T-cell (primary cell): ENCODE measurements at regions not wholly inside any gene's neighbourhood (a gene's known extent, or its start where the extent isn't known, plus 50 kb on each side); places are given as distances from the start of the nearest gene placed in this dataset.

Source experiments
- ATAC-seq, 4 experiments: fragments of 200-7000 bp in 3 of 4; fragments of 150-1000 bp in 1 of 4; cut with Tn5 transposase; replicated peaks in 1 of 4; 1 replicate in 3 of 4; 2 replicates in 1 of 4; pipeline ENCODE4 v1.10.0; 2021; ENCODE audit warnings: moderate library complexity in 3 of 4, mild to moderate bottlenecking in 2 of 4, moderate number of reproducible peaks in 1 of 4
- CTCF ChIA-PET, 2 donors: fragments of 300-600 bp; sonication (Branson Sonifier 250); formaldehyde crosslinking; loops; one replicate each; lab custom pipeline; 2022; ENCODE audit warnings: antibody characterized with exemption in 2 of 2; lab: Charles Lee
- POLR2A ChIA-PET, 2 donors: fragments of 300-600 bp; sonication (Branson Sonifier 250); formaldehyde crosslinking; loops; one replicate each; lab custom pipeline; 2022; ENCODE audit warnings: antibody characterized with exemption in 2 of 2; lab: Charles Lee
- DNase-seq, 35 experiments: peaks; one replicate each; pipeline versions ENCODE4 v3.0.0 to v3.0.0-alpha.2; 2013 to 2023
- H3K27ac ChIP-seq: one replicate; pipeline ENCODE4 v1.5.1; 2013; ENCODE audit warnings: low read length
- H3K27me3 ChIP-seq, 2 experiments: replicated peaks in 1 of 2; 1 replicate in 1 of 2; 2 replicates in 1 of 2; pipeline versions ENCODE4 v1.6.1 to v1.7.0; 2013; ENCODE audit warnings: low read length in 1 of 2, mixed read lengths in 1 of 2; ENCODE audit not compliant: control insufficient read depth in 2 of 2, insufficient read depth in 2 of 2; ENCODE audit errors: extremely low read depth in 1 of 2
- H3K36me3 ChIP-seq, 2 donors: 1 replicate in 1 of 2; 2 replicates in 1 of 2; pipeline versions ENCODE4 v1.6.1 to v1.7.0; 2013; ENCODE audit warnings: low read length in 1 of 2; ENCODE audit not compliant: control insufficient read depth in 2 of 2, insufficient read depth in 1 of 2; ENCODE audit errors: extremely low read depth in 1 of 2
- H3K4me1 ChIP-seq, 2 experiments: 1 replicate in 1 of 2; 2 replicates in 1 of 2; pipeline versions ENCODE4 v1.6.1 to v1.7.0; 2013; ENCODE audit warnings: low read length in 2 of 2, mixed read lengths in 1 of 2; ENCODE audit not compliant: insufficient read depth in 2 of 2, control insufficient read depth in 1 of 2; ENCODE audit errors: extremely low read depth in 1 of 2
- H3K4me3 ChIP-seq, 2 donors: 1 replicate in 1 of 2; 2 replicates in 1 of 2; pipeline versions ENCODE4 v1.5.1 to v1.7.0; 2013; ENCODE audit warnings: mild to moderate bottlenecking in 2 of 2, low read length in 1 of 2, moderate library complexity in 1 of 2; ENCODE audit not compliant: control insufficient read depth in 1 of 2; ENCODE audit errors: extremely low read depth in 1 of 2
- H3K9me3 ChIP-seq: 2 replicates; pipeline ENCODE4 v1.7.0; 2013
- H3K27ac Mint-ChIP-seq, 2 donors: one replicate each; pipeline ENCODE4 v1.8.0; 2020 to 2021; ENCODE audit warnings: mild to moderate bottlenecking in 2 of 2, mixed read lengths in 2 of 2
- H3K27me3 Mint-ChIP-seq, 2 donors: one replicate each; pipeline ENCODE4 v1.8.0; 2021 to 2022; ENCODE audit warnings: mixed read lengths in 2 of 2
- H3K36me3 Mint-ChIP-seq: one replicate; pipeline ENCODE4 v1.8.0; 2021; ENCODE audit warnings: mixed read lengths
- H3K4me1 Mint-ChIP-seq, 3 donors: one replicate each; pipeline ENCODE4 v1.8.0; 2020 to 2022; ENCODE audit warnings: mixed read lengths in 3 of 3, mild to moderate bottlenecking in 1 of 3
- H3K4me3 Mint-ChIP-seq, 3 donors: one replicate each; pipeline ENCODE4 v1.8.0; 2020 to 2022; ENCODE audit warnings: mild to moderate bottlenecking in 3 of 3, mixed read lengths in 3 of 3, moderate library complexity in 3 of 3
- H3K9me3 Mint-ChIP-seq, 3 donors: one replicate each; pipeline ENCODE4 v1.8.0; 2020 to 2022; ENCODE audit warnings: mixed read lengths in 3 of 3
- WGBS: methylation state at CpG from one replicate; pipeline ENCODE4 v1.1.5; 2013; ENCODE audit warnings: missing lambda C conversion rate; ENCODE audit not compliant: insufficient coverage; 5-methylcytosine and 5-hydroxymethylcytosine counted together

- CTCF ChIA-PET = no interaction called here
- Mint-ChIP-seq H3K27me3 (peaks cover 2 to 6% of the 10 kb centered on the region in 2 donors), H3K9me3 (no peaks in the 10 kb centered on the region), H3K36me3 (no peaks in the 10 kb centered on the region), H3K4me1 (peaks cover 0 to 1% (median 0%) of the 10 kb centered on the region in 3 donors), H3K27ac (no peak overlapping the region), H3K4me3 (no peak overlapping the region)
- POLR2A ChIA-PET = no interaction called here
- H3K4me3 ChIP-seq = no peak overlapping the region
- no peak overlapping the region for H3K27ac ChIP-seq
- H3K27me3 ChIP-seq = no peaks in the 10 kb centered on the region
- ATAC-seq (no peak), DNase-seq (no peak)
- no peaks in the 10 kb centered on the region for H3K36me3 ChIP-seq
- no peaks in the 10 kb centered on the region for H3K9me3 ChIP-seq
- no CpG with 5 or more reads among the region's 3 CpGs for WGBS
- H3K4me1 ChIP-seq = peaks cover 0 to 5% of the 10 kb centered on the region in 2 experiments
Measured at GRCh38 chr2:212682937-212683336, 144.3 kb upstream of the ERBB4 start.

- Histone ChIP-seq H3K9me3 (no peaks in the 10 kb centered on the region), H3K36me3 (no peaks in the 10 kb centered on the region), H3K27me3 (no peaks in the 10 kb centered on the region), H3K4me1 (no peaks in the 10 kb centered on the region), H3K27ac (no peak overlapping the region), H3K4me3 (no peak overlapping the region)
- POLR2A ChIA-PET = no interaction called here
- DNase-seq = no peak
- ATAC-seq = no peak
- Mint-ChIP-seq H3K4me3 (no peak overlapping the region), H3K27ac (no peak overlapping the region), H3K9me3 (no peaks in the 10 kb centered on the region), H3K36me3 (no peaks in the 10 kb centered on the region), H3K4me1 (no peaks in the 10 kb centered on the region), H3K27me3 (peaks cover 2 to 10% of the 10 kb centered on the region in 2 donors)
- WGBS = no CpG with 5 or more reads among the region's 1 CpG
- CTCF ChIA-PET = no interaction called here
Measured at GRCh38 chr2:212677466-212677865, 138.9 kb upstream of the ERBB4 start.

GRCh38 chr2:212672186-212672585 lies 133.6 kb upstream of the ERBB4 start:
- no peaks in the 10 kb centered on the region for H3K27me3 ChIP-seq
- no peaks in the 10 kb centered on the region for H3K36me3 ChIP-seq
- Mint-ChIP-seq H3K27ac (no peak overlapping the region), H3K9me3 (no peaks in the 10 kb centered on the region), H3K4me3 (no peak overlapping the region), H3K27me3 (peaks cover 0 to 4% of the 10 kb centered on the region in 2 donors), H3K36me3 (no peaks in the 10 kb centered on the region), H3K4me1 (no peaks in the 10 kb centered on the region)
- H3K9me3 ChIP-seq = no peaks in the 10 kb centered on the region
- no peak overlapping the region for H3K4me3 ChIP-seq
- DNase-seq (no peak), ATAC-seq (no peak)
- no peaks in the 10 kb centered on the region for H3K4me1 ChIP-seq
- CTCF ChIA-PET = no interaction called here
- WGBS = no CpG with 5 or more reads among the region's 2 CpGs
- no peak overlapping the region for H3K27ac ChIP-seq
- POLR2A ChIA-PET = interaction anchor here in 1 of 2 donors (0.6 kb wide), 1 partner anchor 741 kb away, joined by 4 read pairs; no protein-coding TSS in a partner anchor

GRCh38 chr2:212669761-212670160 lies 131.2 kb upstream of the ERBB4 start:
- no peak overlapping the region for H3K27ac ChIP-seq
- H3K9me3 ChIP-seq = no peaks in the 10 kb centered on the region
- H3K4me1 ChIP-seq = no peaks in the 10 kb centered on the region
- H3K36me3 ChIP-seq = no peaks in the 10 kb centered on the region
- Mint-ChIP-seq H3K4me3 (no peak overlapping the region), H3K4me1 (no peaks in the 10 kb centered on the region), H3K27me3 (peaks cover 0 to 4% of the 10 kb centered on the region in 2 donors), H3K9me3 (no peaks in the 10 kb centered on the region), H3K36me3 (no peaks in the 10 kb centered on the region), H3K27ac (no peak overlapping the region)
- ATAC-seq = no peak
- DNase-seq = no peak
- no peak overlapping the region for H3K4me3 ChIP-seq
- ChIA-PET POLR2A (interaction anchor here in 1 of 2 donors (0.7 kb wide), 1 partner anchor 160 kb away, joined by 3 read pairs; no protein-coding TSS in a partner anchor), CTCF (interaction anchor here in 1 of 2 donors (1.1 kb wide), 1 partner anchor 23 kb away, joined by 5 read pairs; no protein-coding TSS in a partner anchor)
- no peaks in the 10 kb centered on the region for H3K27me3 ChIP-seq
- WGBS = no CpG with 5 or more reads among the region's 2 CpGs

GRCh38 chr2:212667751-212668316 lies 129.2 kb upstream of the ERBB4 start:
- ATAC-seq (no peak), DNase-seq (no peak)
- Histone ChIP-seq H3K4me1 (no peaks in the 10 kb centered on the region), H3K27me3 (no peaks in the 10 kb centered on the region), H3K27ac (no peak overlapping the region), H3K4me3 (no peak overlapping the region), H3K9me3 (no peaks in the 10 kb centered on the region), H3K36me3 (no peaks in the 10 kb centered on the region)
- H3K9me3 Mint-ChIP-seq = no peaks in the 10 kb centered on the region
- H3K27ac Mint-ChIP-seq = no peak overlapping the region
- no peak overlapping the region for H3K4me3 Mint-ChIP-seq
- H3K27me3 Mint-ChIP-seq = no peaks in the 10 kb centered on the region
- no peaks in the 10 kb centered on the region for H3K4me1 Mint-ChIP-seq
- no peaks in the 10 kb centered on the region for H3K36me3 Mint-ChIP-seq
- POLR2A ChIA-PET = no interaction called here
- CTCF ChIA-PET = no interaction called here

- Mint-ChIP-seq H3K27me3 (no peaks in the 10 kb centered on the region), H3K4me1 (no peaks in the 10 kb centered on the region), H3K4me3 (no peak overlapping the region), H3K9me3 (no peaks in the 10 kb centered on the region), H3K36me3 (no peaks in the 10 kb centered on the region), H3K27ac (no peak overlapping the region)
- CTCF ChIA-PET = no interaction called here
- no peaks in the 10 kb centered on the region for H3K4me1 ChIP-seq
- WGBS = no CpG with 5 or more reads among the region's 1 CpG
- H3K9me3 ChIP-seq = no peaks in the 10 kb centered on the region
- H3K27ac ChIP-seq = no peak overlapping the region
- POLR2A ChIA-PET = no interaction called here
- no peak overlapping the region for H3K4me3 ChIP-seq
- no peak for ATAC-seq
- no peaks in the 10 kb centered on the region for H3K27me3 ChIP-seq
- no peaks in the 10 kb centered on the region for H3K36me3 ChIP-seq
- no peak for DNase-seq
Measured at GRCh38 chr2:212665948-212666347, 127.3 kb upstream of the ERBB4 start.
